DOHH2 (cell line): ENCODE measurements at regions not wholly inside any gene's neighbourhood (a gene's known extent, or its start where the extent isn't known, plus 50 kb on each side); places are given as distances from the start of the nearest gene placed in this dataset.

Source experiments
- CTCF ChIP-seq: fragments of 200-600 bp; sonication (generic); IDR thresholded peaks from one replicate; pipeline ENCODE4 v1.5.1; 2014; ENCODE audit warnings: antibody characterized with exemption, mild to moderate bottlenecking, low read depth, low read length; ENCODE audit not compliant: poor library complexity, severe bottlenecking
- EZH2phosphoT487 ChIP-seq: fragments of 200-600 bp; sonication (generic); IDR thresholded peaks from 2 replicates; pipeline ENCODE4 v1.6.1; 2017; ENCODE audit warnings: borderline replicate concordance, mild to moderate bottlenecking, antibody characterized with exemption, low read length, moderate library complexity, mixed read lengths

DNA sequence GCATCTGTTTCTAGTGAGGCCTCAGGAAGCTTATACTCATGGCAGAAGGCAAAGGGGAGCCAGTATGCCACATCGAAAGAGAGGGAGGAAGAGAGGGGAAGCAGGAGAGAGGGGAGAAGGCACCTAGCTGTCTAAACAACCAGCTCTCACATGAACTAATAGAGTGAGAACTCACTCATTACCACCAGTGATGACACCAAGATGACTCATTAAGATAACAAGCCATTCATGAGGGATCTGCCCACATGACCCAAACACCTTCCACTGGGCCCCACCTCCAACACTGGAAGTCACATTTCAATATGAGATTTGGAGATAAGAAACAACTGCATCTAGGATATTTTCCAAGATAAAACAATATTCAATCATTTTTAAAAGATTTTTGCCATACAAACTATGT, 753.9 kb upstream of the ZEB2 start:
- no peak for TF ChIP-seq CTCF
- TF ChIP-seq EZH2phosphoT487, result no peak
